RPMI8226 (cell line): ENCODE measurements at regions not wholly inside any gene's neighbourhood (a gene's known extent, or its start where the extent isn't known, plus 50 kb on each side); places are given as distances from the start of the nearest gene placed in this dataset.

Source experiments
- DNase-seq: peaks from one replicate; pipeline ENCODE4 v3.0.0-alpha.2; 2015

GRCh38 chr15:89399238-89400115 is 64.9 kb upstream of the POLG start:
- peak; percentile 82 for DNase-seq

GRCh38 chr15:89398896-89399237 is 64.2 kb upstream of the POLG start:
- no peak for DNase-seq

GRCh38 chr15:89397653-89398023 is 63.0 kb upstream of the POLG start:
- DNase-seq: no peak

- DNase-seq: no peak
These were observed 62.4 kb upstream of the POLG start for GRCh38 chr15:89396723-89397652.

GRCh38 chr15:89395996-89396395 is 61.4 kb upstream of the POLG start:
- no peak for DNase-seq

GRCh38 chr15:89395461-89395871 is 60.8 kb upstream of the POLG start:
- DNase-seq: no peak

GRCh38 chr15:89395031-89395430 is 60.4 kb upstream of the POLG start:
- no peak for DNase-seq

- DNase-seq: no peak
These were observed 58.4 kb upstream of the POLG start for GRCh38 chr15:89393056-89393455.

GRCh38 chr15:89391685-89392257 is 57.1 kb upstream of the POLG start:
- no peak for DNase-seq

- no peak for DNase-seq
These were observed 55.4 kb upstream of the POLG start for GRCh38 chr15:89389841-89390603.

GRCh38 chr15:89387140-89387903 is 52.7 kb upstream of the POLG start:
- no peak for DNase-seq

GRCh38 chr15:89385596-89386331 is 51.1 kb upstream of the POLG start:
- DNase-seq: no peak
